CD4-positive, alpha-beta memory T cell (primary cell): ENCODE measurements at regions not wholly inside any gene's neighbourhood (a gene's known extent, or its start where the extent isn't known, plus 50 kb on each side); places are given as distances from the start of the nearest gene placed in this dataset.

Source experiments
- CTCF ChIA-PET: fragments of 350-600 bp; sonication (Branson Sonifier 250); formaldehyde crosslinking; loops from one replicate; lab custom pipeline; 2021; ENCODE audit warnings: inconsistent platforms; ENCODE audit not compliant: partially characterized antibody; lab: Charles Lee
- POLR2A ChIA-PET: fragments of 350-600 bp; sonication (Branson Sonifier 250); formaldehyde crosslinking; loops from one replicate; lab custom pipeline; 2021; ENCODE audit not compliant: partially characterized antibody; lab: Charles Lee
- DNase-seq, 5 donors: peaks; one replicate each; pipeline versions ENCODE4 v3.0.0 to v3.0.0-alpha.2; 2020 to 2022; ENCODE audit warnings: mixed read lengths in 1 of 5
- H3K27ac ChIP-seq: one replicate; pipeline ENCODE4 v1.7.0; 2013; ENCODE audit warnings: low read depth, low read length
- H3K27me3 ChIP-seq: 2 replicates; pipeline ENCODE4 v1.7.0; 2013; ENCODE audit warnings: mild to moderate bottlenecking, low read length, moderate library complexity; ENCODE audit not compliant: insufficient read depth
- H3K36me3 ChIP-seq: 2 replicates; pipeline ENCODE4 v1.7.0; 2013; ENCODE audit warnings: mild to moderate bottlenecking, low read length, moderate library complexity; ENCODE audit not compliant: insufficient read depth
- H3K4me1 ChIP-seq: 2 replicates; pipeline ENCODE4 v1.7.0; 2013; ENCODE audit warnings: mild to moderate bottlenecking, low read length, moderate library complexity; ENCODE audit not compliant: insufficient read depth
- H3K4me3 ChIP-seq, 2 donors: one replicate each; pipeline ENCODE4 v1.7.0; 2013; ENCODE audit warnings: low read length in 2 of 2, mild to moderate bottlenecking in 1 of 2
- H3K9me3 ChIP-seq, 2 donors: one replicate each; pipeline ENCODE4 v1.7.0; 2013; ENCODE audit warnings: low read length in 2 of 2, control low read depth in 1 of 2; ENCODE audit not compliant: control insufficient read depth in 1 of 2
- H3K27ac Mint-ChIP-seq, 7 donors: one replicate each; pipeline ENCODE4 v1.8.0; 2020 to 2021; ENCODE audit warnings: mixed read lengths in 7 of 7, mild to moderate bottlenecking in 6 of 7, inconsistent platforms in 3 of 7, moderate library complexity in 3 of 7
- H3K27me3 Mint-ChIP-seq, 2 donors: one replicate each; pipeline ENCODE4 v1.8.0; 2020 to 2021; ENCODE audit warnings: mixed read lengths in 2 of 2
- H3K36me3 Mint-ChIP-seq, 2 donors: one replicate each; pipeline ENCODE4 v1.8.0; 2020 to 2021; ENCODE audit warnings: mixed read lengths in 2 of 2, inconsistent platforms in 1 of 2, mild to moderate bottlenecking in 1 of 2
- H3K4me1 Mint-ChIP-seq, 4 donors: one replicate each; pipeline ENCODE4 v1.8.0; 2020 to 2021; ENCODE audit warnings: mixed read lengths in 4 of 4, mild to moderate bottlenecking in 1 of 4
- H3K4me3 Mint-ChIP-seq, 8 donors: one replicate each; pipeline ENCODE4 v1.8.0; 2020 to 2021; ENCODE audit warnings: mixed read lengths in 8 of 8, mild to moderate bottlenecking in 7 of 8, moderate library complexity in 6 of 8, inconsistent platforms in 3 of 8
- H3K9me3 Mint-ChIP-seq, 8 donors: one replicate each; pipeline ENCODE4 v1.8.0; 2020 to 2021; ENCODE audit warnings: mixed read lengths in 8 of 8, mild to moderate bottlenecking in 5 of 8, inconsistent platforms in 3 of 8, moderate library complexity in 1 of 8
- intact Hi-C: fragments of 100-400 bp; cut with micrococcal nuclease; formaldehyde crosslinking; loops from one replicate; pipeline ENCODE4 v1.15.1; 2023

DNA sequence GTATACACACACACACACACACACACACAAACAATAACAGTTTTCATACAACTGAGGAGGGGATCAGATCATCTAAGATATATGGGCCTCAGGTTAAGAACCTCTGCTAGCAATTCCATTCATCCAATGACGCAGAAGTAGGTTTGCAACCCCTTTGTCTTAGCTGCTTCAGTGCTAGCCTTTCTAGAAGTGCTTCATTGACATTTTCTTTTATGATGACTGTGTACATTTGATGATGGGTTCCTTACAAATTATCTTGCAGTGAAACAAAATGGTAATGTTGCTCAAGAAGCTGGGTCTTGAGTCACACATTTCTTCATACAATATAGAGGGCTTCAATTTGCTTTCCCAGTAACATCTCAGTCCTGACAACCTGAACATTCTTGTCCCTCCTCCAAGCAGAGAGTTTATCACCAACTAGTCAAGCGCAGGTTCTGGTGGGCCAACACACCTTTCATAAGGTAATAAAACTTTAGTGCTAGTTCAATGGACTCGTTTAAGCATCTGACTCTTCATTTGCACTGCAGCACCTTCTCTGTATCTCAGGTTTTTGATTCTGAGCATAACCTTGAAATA is 269.5 kb downstream of the CNTN3 start:
- ChIA-PET POLR2A (no interaction called here), CTCF (no interaction called here)
- Mint-ChIP-seq H3K27me3 (no peaks in the 10 kb centered on the region), H3K4me1 (no peaks in the 10 kb centered on the region), H3K27ac (no peak overlapping the region), H3K9me3 (peaks cover 2 to 16% (median 8%) of the 10 kb centered on the region in 8 donors), H3K4me3 (no peak overlapping the region), H3K36me3 (no peaks in the 10 kb centered on the region)
- intact Hi-C loops = no loop called here
- Histone ChIP-seq H3K9me3 (no peaks in the 10 kb centered on the region), H3K27ac (no peak overlapping the region), H3K36me3 (no peaks in the 10 kb centered on the region), H3K4me3 (no peak overlapping the region), H3K4me1 (no peaks in the 10 kb centered on the region), H3K27me3 (no peaks in the 10 kb centered on the region)
- DNase-seq = no peak

DNA sequence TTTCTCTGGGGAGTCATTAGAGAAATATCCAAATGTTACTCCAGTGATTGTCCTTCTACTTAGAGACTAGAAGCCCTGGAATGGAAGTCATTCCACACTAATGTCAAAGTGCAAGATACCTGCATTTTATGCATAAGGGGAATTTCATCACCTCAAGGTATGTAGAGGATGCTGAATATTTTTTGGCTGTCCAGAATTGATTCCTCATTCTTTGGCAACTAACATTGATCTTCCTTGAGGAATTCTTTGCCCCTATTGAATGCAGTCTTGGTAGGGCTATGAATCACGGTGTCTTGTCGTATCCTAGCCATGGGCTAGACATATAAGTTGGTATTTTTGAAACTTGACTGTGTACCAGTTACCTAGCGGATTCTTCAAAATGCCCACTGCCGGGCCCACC is 271.1 kb downstream of the CNTN3 start:
- no peak overlapping the region for H3K27ac ChIP-seq
- ChIA-PET POLR2A (no interaction called here), CTCF (no interaction called here)
- H3K36me3 Mint-ChIP-seq = no peaks in the 10 kb centered on the region
- no peak overlapping the region for H3K27ac Mint-ChIP-seq
- H3K4me3 Mint-ChIP-seq = no peak overlapping the region
- H3K36me3 ChIP-seq = no peaks in the 10 kb centered on the region
- peaks cover 2 to 14% (median 8%) of the 10 kb centered on the region in 8 donors for H3K9me3 Mint-ChIP-seq
- intact Hi-C loops = no loop called here
- H3K4me1 ChIP-seq = no peaks in the 10 kb centered on the region
- H3K4me3 ChIP-seq = no peak overlapping the region
- no peaks in the 10 kb centered on the region for H3K27me3 Mint-ChIP-seq
- H3K9me3 ChIP-seq = no peaks in the 10 kb centered on the region
- no peaks in the 10 kb centered on the region for H3K4me1 Mint-ChIP-seq
- no peaks in the 10 kb centered on the region for H3K27me3 ChIP-seq
- no peak for DNase-seq

DNA sequence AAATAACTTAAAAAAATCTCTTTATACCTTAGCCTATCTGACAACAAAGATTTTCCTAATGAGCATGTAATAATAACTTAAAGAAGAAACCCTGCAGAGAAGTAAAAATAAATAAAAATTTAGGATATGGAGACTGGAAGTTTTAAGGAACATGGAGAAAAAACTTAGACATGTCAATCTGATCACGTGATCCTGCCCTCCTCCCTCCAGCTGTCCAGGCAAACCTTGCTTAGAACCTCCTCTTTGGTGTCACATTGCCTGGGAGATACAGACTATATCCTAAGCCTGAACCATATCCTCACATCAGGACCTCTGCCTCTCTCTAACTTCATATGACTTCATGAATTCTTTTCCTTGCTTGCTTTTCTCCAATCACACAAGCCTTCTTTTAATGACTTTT is 275.5 kb downstream of the CNTN3 start:
- Histone ChIP-seq H3K27me3 (no peaks in the 10 kb centered on the region), H3K4me1 (no peaks in the 10 kb centered on the region), H3K36me3 (no peaks in the 10 kb centered on the region), H3K4me3 (no peak overlapping the region), H3K27ac (no peak overlapping the region), H3K9me3 (no peaks in the 10 kb centered on the region)
- Mint-ChIP-seq H3K4me3 (no peak overlapping the region), H3K27ac (no peak overlapping the region), H3K4me1 (no peaks in the 10 kb centered on the region), H3K36me3 (no peaks in the 10 kb centered on the region), H3K9me3 (peaks cover 2 to 18% (median 4%) of the 10 kb centered on the region in 8 donors), H3K27me3 (no peaks in the 10 kb centered on the region)
- CTCF ChIA-PET = no interaction called here
- POLR2A ChIA-PET = no interaction called here
- intact Hi-C loops = no loop called here
- DNase-seq = no peak

DNA sequence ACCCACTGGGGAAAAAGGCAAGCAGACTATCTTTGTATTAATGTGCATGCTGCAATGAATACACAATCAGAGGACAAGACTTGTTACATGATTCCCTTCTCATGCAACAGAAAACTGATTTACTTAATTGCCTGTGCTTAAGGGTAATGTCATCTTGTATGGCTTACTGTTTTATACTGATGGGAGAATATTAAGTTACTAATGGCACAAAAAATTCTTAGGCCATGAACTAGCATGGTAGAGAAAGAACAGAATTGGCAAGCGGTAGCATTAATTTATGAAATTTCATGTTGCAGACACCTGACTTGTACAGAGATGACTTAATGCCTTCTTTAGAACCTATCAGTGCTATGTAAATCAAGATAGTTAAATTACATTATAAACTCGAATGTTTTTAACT is 282.3 kb downstream of the CNTN3 start:
- H3K27ac ChIP-seq = no peak overlapping the region

DNA sequence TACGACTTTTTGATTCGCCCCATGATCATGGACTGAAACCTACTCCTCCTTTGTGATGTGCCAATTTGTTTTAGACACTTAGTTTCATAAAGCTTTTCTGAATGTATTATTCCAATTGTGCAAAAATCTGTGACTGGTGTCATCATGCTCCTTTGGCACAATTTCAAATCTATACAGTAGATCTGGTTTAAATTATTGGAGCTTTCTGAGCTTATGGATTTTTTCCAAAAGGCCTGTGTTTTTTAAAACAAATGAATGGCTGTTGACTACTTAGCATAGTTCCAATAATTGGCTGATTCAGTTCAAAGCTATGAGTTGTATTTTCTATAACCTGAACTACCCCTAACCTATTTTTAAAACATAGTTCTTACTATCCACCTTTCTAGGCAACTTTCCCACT is 282.7 kb downstream of the CNTN3 start:
- intact Hi-C loops = no loop called here
- Histone ChIP-seq H3K36me3 (no peaks in the 10 kb centered on the region), H3K9me3 (no peaks in the 10 kb centered on the region), H3K4me1 (no peaks in the 10 kb centered on the region), H3K4me3 (no peak overlapping the region), H3K27ac (no peak overlapping the region), H3K27me3 (no peaks in the 10 kb centered on the region)
- ChIA-PET CTCF (interaction anchor here (0.6 kb wide), 1 partner anchor 34 kb away, joined by 3 read pairs; no protein-coding TSS in a partner anchor), POLR2A (no interaction called here)
- no peaks in the 10 kb centered on the region for H3K27me3 Mint-ChIP-seq
- H3K4me3 Mint-ChIP-seq = no peak overlapping the region
- H3K9me3 Mint-ChIP-seq = peaks cover 0 to 17% (median 5%) of the 10 kb centered on the region in 8 donors
- H3K27ac Mint-ChIP-seq = no peak overlapping the region
- H3K36me3 Mint-ChIP-seq = no peaks in the 10 kb centered on the region
- DNase-seq = no peak
- H3K4me1 Mint-ChIP-seq = no peaks in the 10 kb centered on the region

More for the DNA sequence above, 282.3 kb downstream of the CNTN3 start:
- Mint-ChIP-seq H3K27me3 (no peaks in the 10 kb centered on the region), H3K27ac (no peak overlapping the region), H3K4me1 (no peaks in the 10 kb centered on the region), H3K36me3 (no peaks in the 10 kb centered on the region), H3K4me3 (no peak overlapping the region), H3K9me3 (peaks cover 0 to 20% (median 6%) of the 10 kb centered on the region in 8 donors)
- H3K9me3 ChIP-seq = no peaks in the 10 kb centered on the region
- no peak for DNase-seq
- H3K36me3 ChIP-seq = no peaks in the 10 kb centered on the region
- POLR2A ChIA-PET = no interaction called here
- no peaks in the 10 kb centered on the region for H3K27me3 ChIP-seq
- no peak overlapping the region for H3K4me3 ChIP-seq
- CTCF ChIA-PET = interaction anchor here (0.6 kb wide), 1 partner anchor 34 kb away, joined by 3 read pairs; no protein-coding TSS in a partner anchor
- intact Hi-C loops = no loop called here
- H3K4me1 ChIP-seq = no peaks in the 10 kb centered on the region

DNA sequence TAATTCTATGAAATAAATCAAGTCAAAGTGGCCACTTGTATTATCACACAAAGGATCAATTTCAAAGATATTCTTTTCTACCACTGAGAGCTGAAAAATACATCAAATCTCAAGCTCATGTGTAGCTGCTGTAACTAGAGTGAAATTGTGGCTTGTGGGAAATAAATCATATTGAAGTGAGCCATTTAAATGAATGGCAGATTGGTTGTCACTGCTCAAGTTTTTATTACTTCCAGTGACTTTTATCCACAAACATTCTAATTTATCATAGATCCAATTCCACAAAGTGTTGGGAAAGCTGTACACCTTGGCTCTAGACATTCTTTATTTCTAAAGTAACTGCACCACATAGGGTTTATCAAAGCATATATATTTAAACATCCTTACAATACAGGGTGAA is 285.4 kb downstream of the CNTN3 start:
- peaks cover 0 to 13% (median 4%) of the 10 kb centered on the region in 8 donors for H3K9me3 Mint-ChIP-seq
- ChIA-PET POLR2A (no interaction called here), CTCF (no interaction called here)

DNA sequence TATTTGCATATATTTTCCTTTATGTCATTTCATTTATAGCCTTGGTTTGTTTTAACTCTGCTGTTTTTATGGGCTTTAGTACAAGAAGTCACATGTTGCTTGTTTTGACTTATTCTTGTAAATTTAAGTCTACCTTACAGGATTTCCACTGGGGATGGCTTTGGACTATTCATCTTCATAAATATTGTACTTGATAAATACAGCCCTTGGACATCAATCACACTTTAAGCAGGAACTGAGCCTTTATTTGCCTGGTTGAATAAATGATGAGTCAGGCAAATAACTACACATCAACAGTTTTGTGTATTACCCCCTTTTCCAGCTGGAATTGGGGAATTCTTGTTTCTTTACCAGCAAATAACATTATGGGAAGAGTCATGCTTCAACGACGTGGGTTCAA is 286.0 kb downstream of the CNTN3 start:
- Histone ChIP-seq H3K27me3 (no peaks in the 10 kb centered on the region), H3K4me1 (no peaks in the 10 kb centered on the region), H3K9me3 (no peaks in the 10 kb centered on the region), H3K36me3 (no peaks in the 10 kb centered on the region), H3K4me3 (no peak overlapping the region), H3K27ac (no peak overlapping the region)
- H3K4me3 Mint-ChIP-seq = no peak overlapping the region
- H3K27me3 Mint-ChIP-seq = no peaks in the 10 kb centered on the region
- intact Hi-C loops = no loop called here
- H3K9me3 Mint-ChIP-seq = peaks cover 0 to 11% (median 4%) of the 10 kb centered on the region in 8 donors
- H3K27ac Mint-ChIP-seq = no peak overlapping the region
- DNase-seq = no peak
- ChIA-PET CTCF (no interaction called here), POLR2A (no interaction called here)
- no peaks in the 10 kb centered on the region for H3K36me3 Mint-ChIP-seq
- no peaks in the 10 kb centered on the region for H3K4me1 Mint-ChIP-seq

More for the DNA sequence above, 285.4 kb downstream of the CNTN3 start:
- Mint-ChIP-seq H3K27ac (no peak overlapping the region), H3K4me3 (no peak overlapping the region), H3K27me3 (no peaks in the 10 kb centered on the region), H3K36me3 (no peaks in the 10 kb centered on the region), H3K4me1 (no peaks in the 10 kb centered on the region)
- DNase-seq = no peak
- Histone ChIP-seq H3K9me3 (no peaks in the 10 kb centered on the region), H3K4me1 (no peaks in the 10 kb centered on the region), H3K4me3 (no peak overlapping the region), H3K27ac (no peak overlapping the region), H3K27me3 (no peaks in the 10 kb centered on the region), H3K36me3 (no peaks in the 10 kb centered on the region)
- intact Hi-C loops = no loop called here
